GM12872 (cell line): ENCODE measurements at regions not wholly inside any gene's neighbourhood (a gene's known extent, or its start where the extent isn't known, plus 50 kb on each side); places are given as distances from the start of the nearest gene placed in this dataset.

Experiments used
- CTCF ChIP-seq: IDR thresholded peaks from 3 replicates; pipeline ENCODE4 v1.5.1; 2011; ENCODE audit warnings: low read depth, mild to moderate bottlenecking, low read length, moderate library complexity; ENCODE audit not compliant: insufficient read depth

- no peak for TF ChIP-seq CTCF
These were observed 49.6 kb upstream of the AFDN start for GRCh38 chr6:167776906-167777627.
